CD4-positive, alpha-beta T cell treated with Interleukin-12 subunit alpha and Interleukin-12 subunit beta, for 1 hour (primary cell): ENCODE measurements at regions not wholly inside any gene's neighbourhood (a gene's known extent, or its start where the extent isn't known, plus 50 kb on each side); places are given as distances from the start of the nearest gene placed in this dataset.
"Not testable (repeated sequence)": the region's sequence is repeated elsewhere in the genome, so short reads cannot be mapped to it uniquely, and the experiment has no call there.

ENCODE experiments used
- DNase-seq: peaks from one replicate; pipeline ENCODE4 v3.0.0-alpha.2; 2020

DNA sequence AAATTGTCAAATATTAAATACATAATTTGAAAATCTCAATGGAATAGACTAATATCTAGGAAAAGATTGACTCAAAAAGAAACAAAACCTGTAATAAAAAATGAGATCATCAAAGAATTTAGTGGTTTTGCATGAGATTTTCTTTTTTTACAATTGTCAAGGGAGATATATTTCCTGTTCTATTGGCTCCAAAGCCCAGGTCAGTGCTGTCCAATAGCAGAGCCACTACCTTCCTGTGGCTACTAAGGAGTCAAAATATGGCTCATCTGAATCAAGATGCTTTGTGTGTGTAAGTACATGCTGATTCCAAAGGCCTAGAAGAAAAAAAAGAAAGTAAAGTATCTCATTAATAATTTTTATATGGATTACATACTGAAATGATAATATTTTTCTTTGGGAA lies 191.9 kb downstream of the C7orf25 start:
- DNase-seq, result no peak

GRCh38 chr7:42718466-42718865 lies 193.4 kb downstream of the C7orf25 start:
- DNase-seq, result not testable (repeated sequence)

GRCh38 chr7:42714356-42714755 lies 197.5 kb downstream of the C7orf25 start:
- no peak for DNase-seq

GRCh38 chr7:42709284-42709683 lies 202.6 kb downstream of the C7orf25 start:
- DNase-seq, result no peak

DNA sequence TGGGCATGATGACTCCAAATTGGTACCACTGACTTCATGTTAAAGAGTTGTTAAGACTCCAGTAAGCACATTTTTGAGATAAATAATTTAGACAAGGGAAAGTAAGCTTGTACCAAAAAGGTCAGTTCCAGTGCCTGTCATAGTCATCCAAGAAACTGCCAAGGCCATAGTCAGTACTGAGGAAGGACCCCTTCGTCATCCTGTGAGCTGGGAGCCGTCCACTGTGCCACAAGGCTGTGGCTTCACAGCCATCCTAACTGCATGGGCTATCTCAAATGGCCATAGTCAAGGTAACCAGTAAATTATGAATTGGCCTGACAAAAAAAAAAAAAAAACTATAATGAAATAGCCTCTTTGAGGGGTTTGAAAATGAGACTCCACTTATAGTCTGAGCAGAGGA lies 207.2 kb downstream of the C7orf25 start:
- DNase-seq, result no peak

- no peak for DNase-seq
Measured at GRCh38 chr7:42702647-42703046, 209.2 kb downstream of the C7orf25 start.

DNA sequence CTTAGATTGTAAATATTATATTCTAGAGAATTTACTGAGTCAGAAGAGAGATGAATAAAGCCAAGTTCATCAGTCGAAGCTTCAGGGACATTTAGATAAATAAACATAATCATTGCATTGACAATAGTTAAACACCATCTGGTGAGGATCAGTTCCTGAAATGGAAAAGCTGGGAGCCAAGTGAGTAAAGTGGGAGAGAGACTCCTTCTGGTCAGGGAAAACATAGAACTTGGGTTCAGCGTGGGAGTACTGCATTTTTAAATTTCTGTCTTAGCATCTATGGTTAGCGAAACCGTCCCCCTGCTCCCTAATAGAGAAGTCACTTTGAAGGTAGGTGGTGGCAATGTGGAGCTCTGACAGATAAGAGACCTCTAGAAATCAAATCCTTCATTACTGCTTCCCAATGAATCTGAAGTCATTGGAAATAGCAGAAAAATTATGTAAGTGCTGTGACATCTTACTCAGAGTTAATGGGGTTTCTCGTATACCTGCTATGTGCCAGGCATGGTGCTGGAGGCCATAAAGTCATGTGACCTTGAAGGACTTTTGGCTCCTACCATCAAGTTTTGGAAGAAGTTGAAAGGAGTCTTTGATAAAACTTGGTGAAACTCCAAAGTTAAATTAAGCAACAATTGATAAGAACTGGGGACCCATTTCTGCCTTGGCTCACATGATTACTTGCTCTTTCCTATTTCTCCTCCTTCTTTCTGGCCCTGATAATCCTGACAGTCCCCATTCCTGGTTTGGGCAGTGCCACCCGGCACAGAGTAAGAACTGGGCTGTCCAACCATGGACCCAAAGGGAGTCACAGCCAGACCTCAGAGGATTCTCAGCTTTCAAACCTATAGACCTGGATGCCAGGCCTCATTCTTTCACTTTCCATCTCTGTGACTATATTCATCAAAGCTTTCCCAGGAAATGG lies 211.2 kb downstream of the C7orf25 start:
- DNase-seq, result no peak

- DNase-seq, result no peak
Measured at GRCh38 chr7:42699380-42700178, 212.3 kb downstream of the C7orf25 start.

DNA sequence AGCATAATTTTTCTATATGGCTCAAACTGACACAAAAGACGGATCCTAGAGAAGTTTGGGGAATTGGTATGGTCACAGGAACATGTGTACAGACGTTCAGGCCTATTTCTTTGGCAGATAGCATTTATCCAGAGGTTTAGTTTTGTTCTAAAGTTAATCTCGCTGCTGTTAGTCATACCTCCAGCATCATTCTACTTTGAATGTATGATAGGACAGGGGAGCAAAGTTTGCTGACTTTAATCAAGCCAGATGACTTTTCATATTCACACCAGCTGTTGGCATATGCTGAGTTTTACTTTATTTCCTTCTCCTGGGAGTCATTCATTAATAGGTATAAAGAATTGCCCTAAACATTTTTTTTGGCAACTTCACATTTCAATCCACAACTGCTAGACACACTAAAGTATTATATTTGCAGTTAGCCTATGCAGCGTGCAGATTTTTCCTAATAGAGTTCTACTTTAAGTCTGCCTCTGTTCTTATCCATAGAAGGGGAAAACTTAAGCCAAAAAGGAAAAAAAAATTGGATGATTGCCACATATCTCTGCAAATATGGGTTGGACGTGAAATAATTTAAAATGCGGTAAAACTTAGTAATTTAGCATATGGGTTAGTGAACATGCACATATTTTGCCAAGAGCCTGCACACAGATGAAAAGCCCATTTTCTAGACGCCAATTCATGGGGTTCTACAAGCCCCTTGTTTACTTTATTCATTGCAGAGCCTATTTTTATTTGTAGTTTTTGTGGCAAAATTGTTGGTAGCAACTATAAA lies 213.1 kb downstream of the C7orf25 start:
- DNase-seq, result no peak

GRCh38 chr7:42694894-42695507 lies 216.9 kb downstream of the C7orf25 start:
- no peak for DNase-seq

- no peak for DNase-seq
Measured at GRCh38 chr7:42693722-42694121, 218.1 kb downstream of the C7orf25 start.

DNA sequence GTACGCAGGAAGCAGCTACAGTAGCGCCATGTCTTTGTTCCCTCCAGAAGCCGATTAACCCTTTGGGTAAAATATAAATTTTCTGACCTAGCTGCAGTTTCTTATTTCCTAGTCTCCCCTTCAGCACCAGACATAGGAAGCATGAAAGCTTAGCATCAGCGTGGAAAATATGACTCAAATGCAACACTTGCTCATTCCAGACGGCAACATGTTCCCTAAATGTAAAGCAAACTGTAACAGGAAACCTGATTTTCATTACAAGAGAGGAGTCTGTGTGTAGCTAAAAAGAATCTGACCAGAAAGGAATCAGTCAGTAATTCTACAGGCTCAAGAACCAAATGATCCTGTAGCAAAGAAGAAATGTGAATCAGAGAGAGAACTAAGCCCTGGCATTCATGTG lies 219.2 kb downstream of the C7orf25 start:
- no peak for DNase-seq

- DNase-seq, result no peak
Measured at GRCh38 chr7:42690794-42691639, 220.9 kb downstream of the C7orf25 start.

GRCh38 chr7:42689626-42690025 lies 222.2 kb downstream of the C7orf25 start:
- no peak for DNase-seq

DNA sequence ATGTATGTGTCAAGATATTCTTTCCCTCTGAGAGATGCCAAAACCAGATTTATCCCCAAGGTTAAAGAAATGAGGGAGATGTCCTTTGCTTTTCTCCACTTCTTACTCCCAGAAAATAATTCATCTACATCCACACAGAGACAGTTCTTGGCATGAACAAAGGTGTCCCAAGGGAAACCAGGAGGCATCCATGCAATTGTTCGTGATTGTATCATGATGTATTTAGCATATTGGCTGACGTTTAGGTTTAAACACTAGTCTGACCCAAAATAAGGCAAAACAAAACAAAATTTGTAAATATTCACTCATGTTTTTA lies 223.9 kb downstream of the C7orf25 start:
- no peak for DNase-seq

GRCh38 chr7:42687211-42688055 lies 224.4 kb downstream of the C7orf25 start:
- DNase-seq, result no peak

- DNase-seq, result no peak
Measured at GRCh38 chr7:42686594-42687156, 225.2 kb downstream of the C7orf25 start.

DNA sequence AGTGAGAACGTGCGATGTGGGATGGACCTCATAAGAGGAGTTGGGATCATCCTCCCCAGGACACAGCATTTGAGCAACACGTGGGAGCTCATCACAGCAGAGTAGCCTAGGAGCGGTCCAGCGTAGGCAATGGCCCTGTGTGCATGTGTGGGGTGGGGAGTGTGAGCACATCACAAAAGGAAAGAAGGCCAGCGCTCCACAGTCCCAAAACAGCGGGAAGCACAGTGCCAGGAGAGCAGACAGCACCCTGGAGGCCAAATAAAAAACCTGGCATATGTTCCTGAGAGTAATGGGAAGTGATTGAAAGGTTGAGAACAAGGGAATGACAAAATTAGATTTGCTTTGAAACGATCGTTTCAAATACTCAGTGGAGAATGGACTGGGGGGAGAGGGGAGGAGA lies 226.0 kb downstream of the C7orf25 start:
- no peak for DNase-seq

DNA sequence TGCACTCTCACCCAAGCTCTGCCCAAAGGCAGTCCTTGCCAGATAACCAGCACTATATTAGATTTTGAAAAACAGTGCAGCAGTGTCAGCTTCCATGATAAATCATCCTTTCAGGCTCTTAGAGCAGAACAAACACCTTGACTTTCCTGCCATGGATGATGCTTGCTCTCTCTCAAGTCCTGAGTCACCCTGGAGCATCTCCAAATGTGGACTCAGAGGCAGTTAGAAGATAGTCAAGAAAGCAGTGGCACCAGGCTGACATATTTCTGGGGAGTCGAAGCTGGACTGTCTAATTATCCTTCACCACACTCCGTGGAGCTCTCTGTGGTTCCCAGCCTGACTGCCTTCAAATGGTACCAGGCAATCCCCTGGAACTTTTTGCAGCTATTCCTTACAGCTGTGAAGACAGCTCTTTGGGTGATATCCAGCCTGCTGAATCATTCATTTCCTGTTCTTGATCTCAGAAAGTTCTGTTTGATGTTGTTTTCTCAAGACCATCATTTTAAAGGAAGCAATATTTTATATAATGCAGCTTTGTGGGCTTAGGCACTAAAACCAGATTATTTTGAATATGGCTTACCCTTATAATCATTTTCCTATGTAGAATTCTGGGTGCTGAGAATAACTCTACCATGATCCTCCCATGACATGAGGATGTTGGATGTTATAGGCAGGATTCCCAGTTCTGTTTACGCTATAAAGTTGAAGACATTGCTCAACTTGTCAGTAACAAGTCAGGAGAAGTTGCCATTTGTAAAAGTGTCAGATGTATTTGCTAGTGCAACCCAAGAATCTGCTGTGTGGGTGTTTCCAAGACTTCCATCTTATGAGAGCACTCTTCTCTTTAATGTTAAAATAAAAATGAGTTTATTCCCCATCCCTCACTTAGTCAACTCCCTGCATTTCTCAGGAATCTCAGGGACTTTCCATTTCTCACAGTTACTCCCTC lies 233.8 kb downstream of the C7orf25 start:
- DNase-seq, result no peak
